HFF-Myc (cell line): ENCODE measurements at regions not wholly inside any gene's neighbourhood (a gene's known extent, or its start where the extent isn't known, plus 50 kb on each side); places are given as distances from the start of the nearest gene placed in this dataset.

ENCODE experiments used
- DNase-seq: peaks from one replicate; pipeline ENCODE4 v3.0.0-alpha.2; 2011; ENCODE audit warnings: low read depth; ENCODE audit errors: extremely low read depth
- H3K4me3 ChIP-seq: replicated peaks from 2 replicates; pipeline ENCODE4 v1.5.1; 2011; ENCODE audit warnings: low read depth, mild to moderate bottlenecking, control low read depth, low read length
- TF ChIP-seq, protein P1 (sequence below): IDR thresholded peaks from 2 replicates; pipeline ENCODE4 v1.5.1; 2012; ENCODE audit warnings: mild to moderate bottlenecking, low read depth, low read length, control low read depth; ENCODE audit errors: missing control alignments

DNA sequence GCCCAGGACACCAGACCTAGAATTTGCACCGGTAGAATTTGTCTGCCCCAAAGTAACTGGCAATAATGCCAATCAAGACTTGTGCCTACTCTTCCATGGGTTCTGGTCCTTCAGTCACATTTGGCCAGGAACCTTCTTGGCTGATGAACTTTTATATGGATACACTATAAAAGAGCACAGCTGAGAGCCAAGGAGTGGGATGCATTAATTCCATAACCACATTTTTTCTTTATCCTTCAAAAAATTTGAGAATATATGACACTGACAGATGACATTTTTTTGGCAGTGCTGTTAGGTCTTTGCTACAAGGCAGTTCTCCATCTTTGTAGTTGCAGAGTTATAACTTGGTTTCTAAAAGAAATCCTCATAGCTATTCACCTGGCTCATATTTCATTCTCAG, 129.2 kb upstream of the HDAC9 start:
- TF ChIP-seq, protein P1, sequence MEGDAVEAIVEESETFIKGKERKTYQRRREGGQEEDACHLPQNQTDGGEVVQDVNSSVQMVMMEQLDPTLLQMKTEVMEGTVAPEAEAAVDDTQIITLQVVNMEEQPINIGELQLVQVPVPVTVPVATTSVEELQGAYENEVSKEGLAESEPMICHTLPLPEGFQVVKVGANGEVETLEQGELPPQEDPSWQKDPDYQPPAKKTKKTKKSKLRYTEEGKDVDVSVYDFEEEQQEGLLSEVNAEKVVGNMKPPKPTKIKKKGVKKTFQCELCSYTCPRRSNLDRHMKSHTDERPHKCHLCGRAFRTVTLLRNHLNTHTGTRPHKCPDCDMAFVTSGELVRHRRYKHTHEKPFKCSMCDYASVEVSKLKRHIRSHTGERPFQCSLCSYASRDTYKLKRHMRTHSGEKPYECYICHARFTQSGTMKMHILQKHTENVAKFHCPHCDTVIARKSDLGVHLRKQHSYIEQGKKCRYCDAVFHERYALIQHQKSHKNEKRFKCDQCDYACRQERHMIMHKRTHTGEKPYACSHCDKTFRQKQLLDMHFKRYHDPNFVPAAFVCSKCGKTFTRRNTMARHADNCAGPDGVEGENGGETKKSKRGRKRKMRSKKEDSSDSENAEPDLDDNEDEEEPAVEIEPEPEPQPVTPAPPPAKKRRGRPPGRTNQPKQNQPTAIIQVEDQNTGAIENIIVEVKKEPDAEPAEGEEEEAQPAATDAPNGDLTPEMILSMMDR, result no peak
- DNase-seq, result no peak

DNA sequence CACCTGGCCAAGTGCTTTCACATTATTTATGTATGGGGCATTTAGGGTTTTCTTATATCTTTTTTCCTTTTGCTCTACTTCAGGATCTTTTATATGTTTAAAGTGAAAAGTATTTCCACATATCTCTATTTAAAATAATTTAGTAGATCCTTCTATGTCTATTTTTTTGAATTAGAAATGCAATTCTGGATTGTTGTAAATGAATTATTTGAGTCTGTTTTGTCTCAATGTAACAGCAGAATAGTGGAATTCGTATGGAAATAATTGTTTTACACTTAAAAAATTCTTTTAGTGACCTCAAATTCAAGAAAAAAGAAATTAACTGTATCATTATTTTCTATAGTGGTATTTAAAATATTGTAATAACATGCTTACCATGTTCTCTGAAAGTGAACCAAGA, 126.5 kb upstream of the HDAC9 start:
- no peak overlapping the region for H3K4me3 ChIP-seq
- TF ChIP-seq, protein P1, result no peak
- no peak for DNase-seq

More for the DNA sequence above, 129.2 kb upstream of the HDAC9 start:
- H3K4me3 ChIP-seq, result no peak overlapping the region

DNA sequence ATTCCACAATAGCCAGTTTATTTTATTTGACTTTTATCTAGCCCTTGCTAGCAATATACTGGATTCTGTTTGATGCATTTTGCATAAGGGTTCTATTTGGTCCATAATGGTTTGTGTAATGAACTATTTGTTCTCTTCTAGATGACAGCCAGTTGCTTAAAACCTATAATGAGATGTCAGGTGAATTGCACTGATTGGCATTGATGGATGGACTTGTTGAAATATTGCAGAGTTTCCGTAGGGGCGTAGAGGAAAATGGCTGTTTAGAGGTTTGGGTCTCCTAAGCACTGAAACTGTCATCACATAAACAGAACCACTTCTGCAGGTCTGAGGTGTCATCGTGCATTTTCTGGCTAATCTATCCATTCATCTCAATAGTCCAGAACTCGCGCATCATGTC, 124.9 kb upstream of the HDAC9 start:
- no peak overlapping the region for H3K4me3 ChIP-seq
- TF ChIP-seq, protein P1, result no peak
- DNase-seq, result no peak

DNA sequence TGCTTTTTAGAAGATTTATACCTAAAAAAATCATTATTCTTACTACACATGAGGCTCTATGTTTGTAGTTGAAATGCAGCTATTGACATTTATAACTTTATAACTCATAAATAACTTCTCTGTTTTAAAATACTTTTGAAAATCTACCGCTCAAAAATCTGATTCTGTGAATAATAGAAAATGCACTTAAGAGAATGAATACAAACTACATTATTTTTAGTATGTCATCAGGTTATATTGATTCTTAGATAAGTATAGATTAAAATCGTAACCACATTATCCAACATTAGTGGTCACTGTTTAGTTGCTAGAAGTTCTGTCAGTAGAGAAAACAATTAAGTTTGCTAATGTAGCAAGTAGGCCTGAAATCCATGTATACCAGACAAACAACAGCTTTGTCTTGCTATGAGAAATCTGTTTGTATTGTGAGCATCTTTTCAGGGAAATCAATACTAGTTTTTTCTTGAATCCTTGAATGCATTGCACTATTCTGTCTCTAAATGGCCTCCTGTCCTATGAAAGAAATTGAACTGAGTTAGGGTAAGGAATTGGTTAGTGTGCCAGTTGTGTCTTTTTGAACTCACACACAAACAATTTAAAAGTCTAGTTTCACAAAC, 116.5 kb upstream of the HDAC9 start:
- H3K4me3 ChIP-seq, result no peak overlapping the region
- DNase-seq, result no peak
- TF ChIP-seq, protein P1, result no peak

DNA sequence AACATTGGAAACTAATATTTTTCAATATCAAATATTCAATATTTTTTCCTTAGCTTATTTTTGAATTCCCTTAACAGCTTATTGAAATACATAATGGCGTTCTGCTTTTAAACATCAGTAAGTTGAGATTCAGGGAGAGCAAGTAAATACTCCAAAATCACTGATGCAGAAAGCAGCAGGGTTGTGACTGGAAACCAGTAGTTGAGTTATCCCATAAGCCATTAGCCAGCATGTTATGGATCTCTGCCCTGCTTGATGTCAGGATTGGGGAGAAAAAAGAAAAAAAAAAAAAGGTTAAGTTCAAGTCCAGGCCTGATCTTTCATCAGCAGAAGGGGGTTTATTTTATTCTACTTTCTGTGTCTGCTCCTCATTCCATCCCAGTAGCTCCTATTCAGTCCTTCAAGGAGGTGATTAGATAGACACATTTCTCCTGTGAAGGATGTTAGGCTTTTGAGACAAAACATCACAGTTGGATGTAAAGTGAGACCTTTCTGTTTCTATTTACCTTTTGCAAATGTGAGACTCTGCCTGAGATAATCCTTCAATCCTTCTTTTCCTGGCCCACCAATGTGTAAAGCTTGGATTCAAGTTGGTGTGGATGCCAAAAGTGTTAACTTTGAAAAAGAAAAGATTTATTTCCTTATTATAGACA, 110.9 kb upstream of the HDAC9 start:
- no peak overlapping the region for H3K4me3 ChIP-seq
- DNase-seq, result no peak
- TF ChIP-seq, protein P1, result no peak

DNA sequence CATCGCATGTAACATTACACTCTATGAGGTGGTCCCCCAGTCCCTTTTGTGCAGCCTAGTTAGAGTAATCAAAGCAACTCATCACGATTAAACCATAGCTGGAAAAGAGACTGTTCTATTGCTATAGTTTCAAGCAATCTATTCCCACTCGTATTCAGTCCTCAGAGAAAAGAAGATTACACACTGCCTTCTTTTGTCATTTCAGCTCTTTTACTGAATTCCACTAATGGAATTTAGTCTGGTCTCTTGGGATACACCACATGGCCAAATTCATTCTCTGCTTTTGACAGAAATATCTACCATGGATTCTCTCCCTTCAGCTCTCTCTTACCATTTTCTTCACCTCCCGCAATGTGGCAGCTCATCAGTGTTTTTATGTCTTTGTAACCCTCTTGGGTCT, 108.9 kb upstream of the HDAC9 start:
- TF ChIP-seq, protein P1, result no peak
- no peak overlapping the region for H3K4me3 ChIP-seq
- DNase-seq, result no peak
